NCI-H2107 treated with DMSO at 0.1 percent for 48 hours (cell line): ENCODE measurements at regions not wholly inside any gene's neighbourhood (a gene's known extent, or its start where the extent isn't known, plus 50 kb on each side); places are given as distances from the start of the nearest gene placed in this dataset.

Source experiments
- DNase-seq: peaks from one replicate; lab custom pipeline; 2025; ENCODE audit not compliant: unreplicated experiment; lab: John Stamatoyannopoulos, UW

GRCh38 chr1:157292809-157293564 lies 154.8 kb upstream of the ETV3 start:
- no peak for DNase-seq

GRCh38 chr1:157292302-157292701 lies 154.1 kb upstream of the ETV3 start:
- no peak for DNase-seq

DNA sequence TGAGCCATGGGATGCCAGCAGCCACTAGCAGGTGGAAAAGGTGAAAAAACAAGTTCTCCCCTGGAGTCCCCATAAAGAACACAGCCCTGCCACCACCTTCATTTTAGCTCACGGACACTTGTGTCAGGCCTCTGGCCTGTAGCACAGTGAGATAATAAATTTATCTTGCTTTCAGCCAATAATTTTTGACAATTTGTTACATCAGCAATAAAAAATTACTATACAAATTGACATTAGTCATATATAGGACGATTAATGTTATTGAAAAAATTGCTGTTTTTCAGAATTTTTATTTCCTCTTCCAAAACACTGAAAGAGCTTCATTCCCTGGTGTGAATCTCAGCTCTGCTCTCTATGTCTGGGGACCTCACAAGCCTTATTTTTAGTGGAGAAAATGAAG lies 152.9 kb upstream of the ETV3 start:
- no peak for DNase-seq

- no peak for DNase-seq
These were observed 151.4 kb upstream of the ETV3 start for GRCh38 chr1:157289424-157290105.

- no peak for DNase-seq
These were observed 150.8 kb upstream of the ETV3 start for GRCh38 chr1:157288996-157289395.

- no peak for DNase-seq
These were observed 150.3 kb upstream of the ETV3 start for GRCh38 chr1:157288492-157288891.

GRCh38 chr1:157288006-157288405 lies 149.8 kb upstream of the ETV3 start:
- no peak for DNase-seq

- no peak for DNase-seq
These were observed 149.3 kb upstream of the ETV3 start for GRCh38 chr1:157287462-157287861.

DNA sequence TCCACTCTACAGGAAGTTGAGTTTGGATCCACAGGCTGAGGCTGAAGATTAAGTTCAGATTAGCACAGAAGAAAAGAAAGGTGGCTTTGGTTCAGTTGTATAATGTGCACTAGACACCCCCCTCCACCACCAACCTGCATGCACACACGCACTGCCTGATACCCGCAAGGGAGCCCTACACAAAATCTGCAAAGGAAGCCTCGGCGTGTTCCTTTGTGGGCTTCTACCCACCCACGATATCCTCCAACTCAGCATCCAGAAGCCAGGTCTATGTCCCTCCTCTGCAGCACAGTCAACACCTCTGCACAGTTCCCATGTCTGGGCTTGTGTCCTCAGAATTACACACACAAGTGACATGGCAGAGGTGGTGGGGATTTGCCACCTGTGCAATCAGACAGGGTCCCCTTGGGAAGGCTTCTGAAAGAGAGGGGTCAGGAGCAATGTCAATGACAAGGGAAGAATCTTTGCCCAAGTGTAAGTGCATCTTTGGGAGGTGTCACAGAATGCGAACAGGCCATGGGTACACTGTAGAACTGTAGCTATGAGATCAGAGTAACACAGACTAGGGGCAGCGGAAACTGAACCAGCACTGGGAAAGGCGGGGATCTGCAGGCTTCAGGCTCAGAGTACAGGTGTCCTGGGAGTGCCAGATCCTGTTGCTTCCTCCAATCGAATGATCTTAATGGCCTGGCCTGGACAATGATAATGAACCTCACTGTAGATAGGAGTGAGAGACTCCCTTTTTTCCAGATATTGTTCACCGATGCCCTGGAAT lies 148.6 kb upstream of the ETV3 start:
- no peak for DNase-seq

GRCh38 chr1:157286096-157286495 lies 147.9 kb upstream of the ETV3 start:
- no peak for DNase-seq

DNA sequence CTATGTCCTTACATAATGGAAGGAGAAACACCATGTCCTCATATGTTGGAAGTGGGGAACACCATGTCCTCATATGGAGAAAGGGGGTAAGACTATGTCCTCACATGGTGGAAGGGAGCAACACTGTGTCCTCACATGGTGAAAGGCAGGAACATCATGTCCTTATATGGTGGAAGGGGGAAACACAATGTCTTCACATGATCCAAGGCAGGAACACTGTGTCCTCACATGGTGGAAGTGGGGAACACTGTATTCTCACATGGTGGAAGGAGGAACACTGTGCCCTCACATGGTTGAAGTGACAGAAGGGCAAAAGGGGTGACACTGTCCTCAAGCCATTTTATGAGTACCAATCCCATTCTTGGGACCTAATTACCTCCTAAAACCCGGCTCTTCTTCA lies 146.3 kb upstream of the ETV3 start:
- no peak for DNase-seq

- no peak for DNase-seq
These were observed 141.6 kb upstream of the ETV3 start for GRCh38 chr1:157279802-157280140.

GRCh38 chr1:157279138-157279801 lies 141.1 kb upstream of the ETV3 start:
- DNase-seq, result no peak

- no peak for DNase-seq
These were observed 140.4 kb upstream of the ETV3 start for GRCh38 chr1:157278383-157279137.

- DNase-seq, result no peak
These were observed 139.7 kb upstream of the ETV3 start for GRCh38 chr1:157277913-157278312.

DNA sequence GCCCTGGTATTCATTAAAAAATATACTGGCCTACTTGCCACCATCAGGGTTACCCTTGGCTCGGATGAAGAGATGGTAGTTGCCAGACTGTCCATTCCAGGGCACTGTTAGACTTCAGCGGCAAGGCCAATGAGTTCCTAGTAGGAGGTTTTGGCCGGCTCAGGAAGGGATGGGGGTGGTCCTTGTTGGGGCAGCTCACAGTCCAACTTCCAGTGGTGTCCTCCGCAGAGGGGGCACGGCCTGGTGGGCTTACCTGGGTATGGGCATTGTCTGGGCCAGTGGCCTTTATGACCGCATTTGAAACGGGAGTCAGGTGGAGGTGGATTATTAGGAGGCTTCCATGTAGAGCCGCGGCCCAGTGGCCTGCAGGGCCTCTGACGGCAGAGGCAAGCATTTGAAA lies 139.1 kb upstream of the ETV3 start:
- DNase-seq, result no peak

- no peak for DNase-seq
These were observed 136.7 kb upstream of the ETV3 start for GRCh38 chr1:157274698-157275534.

GRCh38 chr1:157272729-157273524 lies 134.7 kb upstream of the ETV3 start:
- no peak for DNase-seq

GRCh38 chr1:157272264-157272663 lies 134.1 kb upstream of the ETV3 start:
- no peak for DNase-seq
